HPDE6-E6E7 (cell line): ENCODE measurements at regions not wholly inside any gene's neighbourhood (a gene's known extent, or its start where the extent isn't known, plus 50 kb on each side); places are given as distances from the start of the nearest gene placed in this dataset.
A peak's percentile ranks its signal among the peaks of the same experiment; 100 is the strongest.

Experiments
- DNase-seq: peaks from one replicate; pipeline ENCODE4 v3.0.0; 2011; ENCODE audit warnings: missing footprints; ENCODE audit errors: extremely low spot score

- DNase-seq: no peak
These were observed 78.4 kb upstream of the CTTNBP2NL start for GRCh38 chr1:112317611-112318062.

DNA sequence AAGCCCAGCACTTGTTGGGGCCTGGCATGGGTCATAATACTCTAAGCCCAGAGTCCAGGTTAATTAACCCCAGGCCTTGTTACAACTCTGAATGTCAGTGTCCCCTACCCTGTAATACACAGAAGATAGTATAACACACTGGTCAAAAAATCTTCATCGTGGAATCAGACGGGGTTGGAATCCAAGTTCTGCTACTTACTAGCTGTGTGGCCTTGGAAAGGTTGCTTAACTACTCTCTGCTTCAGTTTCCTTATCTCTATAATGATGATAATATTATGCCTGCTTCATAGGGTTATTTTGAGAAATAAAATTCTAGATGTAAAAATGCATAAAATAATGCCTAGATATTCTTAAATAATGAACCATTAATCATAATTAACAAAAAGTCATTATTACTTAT is 77.8 kb upstream of the CTTNBP2NL start:
- DNase-seq: no peak

DNA sequence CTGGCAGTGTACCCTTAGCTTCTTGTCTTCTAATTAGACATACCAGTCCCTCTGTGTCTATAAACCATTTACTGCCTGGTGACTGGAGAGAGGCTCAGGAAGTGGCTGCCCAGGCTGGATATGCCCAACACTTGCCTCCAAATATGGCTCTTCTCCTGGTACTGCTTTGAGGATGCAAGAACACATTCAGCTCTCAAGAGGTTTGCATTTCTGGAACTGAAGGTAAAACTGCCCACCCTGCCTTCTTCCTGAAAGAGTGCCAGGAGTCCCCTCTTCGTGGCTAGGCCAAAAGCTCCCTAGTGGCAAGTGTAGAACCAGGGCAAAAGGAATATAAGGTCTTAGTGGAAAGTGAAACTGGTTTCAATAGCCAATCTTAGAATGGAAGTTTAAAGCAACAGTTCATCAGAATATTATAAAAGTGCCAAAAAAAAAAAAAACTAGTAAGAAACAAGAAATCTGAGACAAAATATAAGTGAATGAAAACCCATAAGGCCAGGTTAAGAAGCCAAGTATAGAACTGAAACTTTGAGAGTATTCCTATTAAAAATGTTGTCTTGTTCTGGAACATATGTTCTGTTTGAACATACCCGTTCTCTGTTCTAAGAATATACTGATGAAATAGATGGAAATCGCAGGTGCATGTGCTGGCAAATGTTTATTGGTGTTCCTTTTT is 77.2 kb upstream of the CTTNBP2NL start:
- DNase-seq: no peak

- DNase-seq: peak; percentile 79
These were observed 76.5 kb upstream of the CTTNBP2NL start for GRCh38 chr1:112319371-112320040.

- no peak for DNase-seq
These were observed 76.0 kb upstream of the CTTNBP2NL start for GRCh38 chr1:112320058-112320457.

DNA sequence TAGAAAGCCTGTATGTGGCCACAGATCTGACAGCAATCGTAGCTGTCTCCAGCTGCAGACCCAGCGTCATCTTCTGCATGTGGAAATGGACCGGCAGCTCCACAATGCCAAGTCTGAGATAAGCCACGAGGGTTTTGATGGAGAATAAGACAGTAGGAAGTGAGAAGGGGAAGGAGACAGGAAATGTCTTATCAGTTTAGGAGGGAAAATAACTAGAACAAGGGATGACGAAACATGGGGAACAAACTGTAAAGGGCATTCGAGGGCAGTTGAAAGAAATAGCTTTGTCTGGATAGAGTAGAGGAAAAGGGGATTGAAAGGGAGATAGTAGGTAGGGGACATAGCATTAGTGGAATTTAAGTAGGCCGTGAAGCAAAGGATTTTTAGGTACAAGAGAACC is 74.0 kb upstream of the CTTNBP2NL start:
- no peak for DNase-seq

GRCh38 chr1:112322983-112323678 is 72.9 kb upstream of the CTTNBP2NL start:
- DNase-seq: no peak

GRCh38 chr1:112325504-112325903 is 70.5 kb upstream of the CTTNBP2NL start:
- no peak for DNase-seq

DNA sequence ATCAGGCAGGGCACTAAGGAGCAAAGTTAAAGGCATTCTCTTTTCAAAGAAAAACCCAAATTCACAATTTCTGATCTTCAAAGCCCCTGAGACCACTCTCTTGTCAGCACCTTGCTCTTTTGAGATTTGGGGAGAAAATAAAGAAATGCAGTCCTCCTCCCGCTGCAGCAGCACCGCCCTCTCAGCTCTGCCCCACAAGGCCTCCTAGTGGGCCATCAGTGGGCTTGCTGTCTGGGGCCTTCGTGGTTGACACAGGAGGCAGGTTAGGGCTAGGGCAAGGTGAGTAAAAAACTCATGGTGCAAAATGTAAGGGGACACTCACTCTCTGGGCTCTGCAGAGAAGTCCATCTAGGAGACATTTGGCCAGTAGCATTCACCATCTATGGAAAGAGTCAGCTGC is 67.4 kb upstream of the CTTNBP2NL start:
- no peak for DNase-seq

- no peak for DNase-seq
These were observed 63.6 kb upstream of the CTTNBP2NL start for GRCh38 chr1:112332176-112333150.

GRCh38 chr1:112335351-112335750 is 60.7 kb upstream of the CTTNBP2NL start:
- no peak for DNase-seq

GRCh38 chr1:112337028-112337531 is 58.9 kb upstream of the CTTNBP2NL start:
- DNase-seq: peak; percentile 48

DNA sequence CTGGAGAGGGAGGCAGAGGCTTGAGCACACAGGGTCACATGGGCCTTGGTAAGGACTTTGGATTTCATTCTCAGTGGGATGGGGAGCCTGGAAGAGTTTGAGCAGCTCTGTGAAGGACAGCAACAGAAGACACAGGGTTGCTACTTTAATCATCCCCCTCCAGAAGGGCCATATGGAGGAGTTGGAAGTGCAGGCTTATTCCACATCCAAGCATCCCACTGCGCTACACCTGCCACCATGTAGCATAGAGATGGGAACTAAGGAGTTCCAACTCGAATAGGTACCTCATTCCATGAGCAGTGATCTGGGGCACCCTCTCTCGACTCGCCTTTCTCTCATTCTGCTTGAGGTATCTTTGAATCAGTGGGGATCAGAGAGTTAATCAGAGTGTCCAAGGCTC is 54.0 kb upstream of the CTTNBP2NL start:
- DNase-seq: no peak

DNA sequence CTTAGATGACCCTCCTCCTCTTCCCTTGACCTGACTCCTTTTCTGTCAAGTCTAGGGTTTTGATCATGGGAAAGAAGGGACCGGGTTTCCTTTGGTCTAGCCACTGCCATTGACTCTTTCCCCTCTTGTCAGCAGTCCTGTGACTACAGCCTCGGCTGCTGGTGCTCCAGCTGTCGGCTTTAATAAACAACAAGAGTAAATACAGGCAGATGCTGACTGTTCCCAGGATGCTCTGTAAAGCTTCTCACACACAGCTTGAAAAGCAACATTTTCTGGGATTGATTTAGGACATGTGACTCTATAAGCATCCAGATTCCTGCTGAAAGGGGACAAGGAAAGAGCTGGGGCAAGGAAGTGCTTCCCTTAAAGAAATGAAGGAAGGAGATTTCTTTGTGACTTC is 53.5 kb upstream of the CTTNBP2NL start:
- no peak for DNase-seq

DNA sequence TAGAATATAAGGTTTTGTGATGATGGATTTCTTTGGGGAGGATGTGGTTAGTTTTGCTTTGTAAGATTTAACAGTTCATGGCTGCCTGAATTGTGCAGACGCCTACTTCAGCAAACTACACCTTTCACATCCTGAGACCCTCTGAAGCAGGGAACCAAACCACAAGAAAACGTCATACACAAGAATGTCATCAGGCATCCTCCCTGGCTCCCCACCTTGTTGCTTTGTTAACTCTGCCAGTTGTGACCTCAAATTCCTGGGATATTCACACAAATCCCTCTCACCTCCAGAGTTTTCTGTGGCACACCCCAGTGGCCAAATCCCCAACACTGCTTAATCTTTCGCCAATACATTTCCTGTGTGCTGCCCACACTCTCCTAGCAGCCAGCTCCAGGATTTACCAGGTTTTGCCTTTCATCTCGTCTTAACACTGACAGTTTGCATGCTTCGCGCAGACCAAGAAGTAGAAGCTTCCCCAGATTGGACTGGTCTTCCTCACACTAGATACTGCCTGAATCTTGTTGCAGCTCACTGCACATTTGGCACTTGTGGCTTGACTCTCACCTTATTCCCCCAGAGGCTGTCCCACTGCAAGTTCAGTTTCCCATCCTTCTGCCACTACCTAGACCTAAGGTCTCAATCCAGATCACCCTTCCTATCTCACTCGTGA is 51.1 kb upstream of the CTTNBP2NL start:
- no peak for DNase-seq
